ENCODE measurements at regions not wholly inside any gene's neighbourhood (a gene's known extent, or its start where the extent isn't known, plus 50 kb on each side); places are given as distances from the start of the nearest gene placed in this dataset.

DNA sequence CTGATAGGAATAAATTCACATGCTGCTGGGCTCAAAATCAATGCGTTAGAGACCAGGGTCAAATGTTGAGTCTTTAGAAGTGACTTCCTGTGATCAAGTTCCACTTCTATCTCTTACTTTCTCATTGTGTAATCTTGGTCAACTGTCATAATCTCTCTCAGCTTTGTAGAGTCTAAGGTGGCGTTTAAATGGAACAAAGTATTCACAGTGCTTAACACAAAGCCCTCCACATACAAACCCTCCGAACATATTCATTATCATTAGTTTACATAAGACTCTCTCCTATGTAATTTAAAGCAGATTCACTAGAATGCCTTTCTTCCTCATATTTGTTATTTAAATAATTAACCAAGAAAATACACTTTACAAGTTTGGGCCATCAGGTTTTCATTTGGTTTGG lies 1044.1 kb downstream of the EFNB2 start (continued):
- TF ChIP-seq NANOG (IDR thresholded peaks at IDR 0.05; ENCODE audit: borderline replicate concordance): 0 out of 2 replicates have a peak, but pooled peaks have one; percentile 10

DNA sequence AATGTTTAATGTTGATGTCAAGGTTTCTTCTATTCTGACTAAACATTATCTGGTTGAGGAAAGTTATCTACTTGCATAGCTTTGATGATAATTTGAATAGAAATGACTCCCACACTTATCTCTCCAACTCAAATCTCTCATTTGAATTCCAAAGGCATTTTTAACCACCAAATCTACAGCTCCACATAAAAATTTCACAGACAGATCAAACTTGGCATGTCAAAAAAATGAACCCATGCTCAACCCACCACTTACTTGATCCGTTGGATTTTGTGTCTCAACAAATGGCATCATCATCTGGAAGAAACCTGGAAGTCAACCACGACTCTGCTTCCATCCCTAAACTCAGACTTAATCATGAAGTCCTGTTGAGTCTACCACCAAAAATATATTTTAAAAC lies 1050.4 kb downstream of the EFNB2 start:
- Histone ChIP-seq H3K36me3 (ENCODE audit: insufficient read depth) (no peaks in the 10 kb centered on the region), H3K27ac (ENCODE audit: low read depth) (no peak overlapping the region), H3K9me2 (ENCODE audit: insufficient read depth) (peaks cover 10% of the 10 kb centered on the region), H3F3A (replicated peaks; ENCODE audit: low read depth) (no peaks in the 10 kb centered on the region), H3K4me1 (ENCODE audit: insufficient read depth) (no peaks in the 10 kb centered on the region), H3K4me3 (no peak overlapping the region), H2AFZ (no peak overlapping the region), H4K20me1 (replicated peaks; ENCODE audit: insufficient read depth) (no peaks in the 10 kb centered on the region), H3K79me2 (replicated peaks; ENCODE audit: insufficient read depth) (no peaks in the 10 kb centered on the region), H3K27me3 (ENCODE audit: insufficient read depth) (no peaks in the 10 kb centered on the region), H3K4me2 (no peak overlapping the region)
- Mint-ChIP-seq H3K27me3 (ENCODE audit: insufficient read depth, low read depth, poor library complexity) (peaks cover 2% of the 10 kb centered on the region), H3K4me1 (no peaks in the 10 kb centered on the region), H3K4me3 (no peak overlapping the region), H3K9me3 (0 out of 3 replicates have a peak, but pooled peaks cover 3% of the 10 kb centered on the region), H3K36me3 (ENCODE audit: low read depth) (no peaks in the 10 kb centered on the region), H3K27ac (no peak overlapping the region)
- ATAC-seq (no peak), DNase-seq (ENCODE audit: low spot score) (no peak)
- TF ChIP-seq, protein P1, sequence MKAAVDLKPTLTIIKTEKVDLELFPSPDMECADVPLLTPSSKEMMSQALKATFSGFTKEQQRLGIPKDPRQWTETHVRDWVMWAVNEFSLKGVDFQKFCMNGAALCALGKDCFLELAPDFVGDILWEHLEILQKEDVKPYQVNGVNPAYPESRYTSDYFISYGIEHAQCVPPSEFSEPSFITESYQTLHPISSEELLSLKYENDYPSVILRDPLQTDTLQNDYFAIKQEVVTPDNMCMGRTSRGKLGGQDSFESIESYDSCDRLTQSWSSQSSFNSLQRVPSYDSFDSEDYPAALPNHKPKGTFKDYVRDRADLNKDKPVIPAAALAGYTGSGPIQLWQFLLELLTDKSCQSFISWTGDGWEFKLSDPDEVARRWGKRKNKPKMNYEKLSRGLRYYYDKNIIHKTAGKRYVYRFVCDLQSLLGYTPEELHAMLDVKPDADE (IDR thresholded peaks at IDR 0.05): no peak
- TF ChIP-seq EZH2phosphoT487 (IDR thresholded peaks at IDR 0.05; ENCODE audit: unreplicated experiment) (no peak), ZNF331 (CRISPR knock-in tag; IDR thresholded peaks at IDR 0.05; ENCODE audit: low read depth) (no peak)
- TF ChIP-seq, protein P2, sequence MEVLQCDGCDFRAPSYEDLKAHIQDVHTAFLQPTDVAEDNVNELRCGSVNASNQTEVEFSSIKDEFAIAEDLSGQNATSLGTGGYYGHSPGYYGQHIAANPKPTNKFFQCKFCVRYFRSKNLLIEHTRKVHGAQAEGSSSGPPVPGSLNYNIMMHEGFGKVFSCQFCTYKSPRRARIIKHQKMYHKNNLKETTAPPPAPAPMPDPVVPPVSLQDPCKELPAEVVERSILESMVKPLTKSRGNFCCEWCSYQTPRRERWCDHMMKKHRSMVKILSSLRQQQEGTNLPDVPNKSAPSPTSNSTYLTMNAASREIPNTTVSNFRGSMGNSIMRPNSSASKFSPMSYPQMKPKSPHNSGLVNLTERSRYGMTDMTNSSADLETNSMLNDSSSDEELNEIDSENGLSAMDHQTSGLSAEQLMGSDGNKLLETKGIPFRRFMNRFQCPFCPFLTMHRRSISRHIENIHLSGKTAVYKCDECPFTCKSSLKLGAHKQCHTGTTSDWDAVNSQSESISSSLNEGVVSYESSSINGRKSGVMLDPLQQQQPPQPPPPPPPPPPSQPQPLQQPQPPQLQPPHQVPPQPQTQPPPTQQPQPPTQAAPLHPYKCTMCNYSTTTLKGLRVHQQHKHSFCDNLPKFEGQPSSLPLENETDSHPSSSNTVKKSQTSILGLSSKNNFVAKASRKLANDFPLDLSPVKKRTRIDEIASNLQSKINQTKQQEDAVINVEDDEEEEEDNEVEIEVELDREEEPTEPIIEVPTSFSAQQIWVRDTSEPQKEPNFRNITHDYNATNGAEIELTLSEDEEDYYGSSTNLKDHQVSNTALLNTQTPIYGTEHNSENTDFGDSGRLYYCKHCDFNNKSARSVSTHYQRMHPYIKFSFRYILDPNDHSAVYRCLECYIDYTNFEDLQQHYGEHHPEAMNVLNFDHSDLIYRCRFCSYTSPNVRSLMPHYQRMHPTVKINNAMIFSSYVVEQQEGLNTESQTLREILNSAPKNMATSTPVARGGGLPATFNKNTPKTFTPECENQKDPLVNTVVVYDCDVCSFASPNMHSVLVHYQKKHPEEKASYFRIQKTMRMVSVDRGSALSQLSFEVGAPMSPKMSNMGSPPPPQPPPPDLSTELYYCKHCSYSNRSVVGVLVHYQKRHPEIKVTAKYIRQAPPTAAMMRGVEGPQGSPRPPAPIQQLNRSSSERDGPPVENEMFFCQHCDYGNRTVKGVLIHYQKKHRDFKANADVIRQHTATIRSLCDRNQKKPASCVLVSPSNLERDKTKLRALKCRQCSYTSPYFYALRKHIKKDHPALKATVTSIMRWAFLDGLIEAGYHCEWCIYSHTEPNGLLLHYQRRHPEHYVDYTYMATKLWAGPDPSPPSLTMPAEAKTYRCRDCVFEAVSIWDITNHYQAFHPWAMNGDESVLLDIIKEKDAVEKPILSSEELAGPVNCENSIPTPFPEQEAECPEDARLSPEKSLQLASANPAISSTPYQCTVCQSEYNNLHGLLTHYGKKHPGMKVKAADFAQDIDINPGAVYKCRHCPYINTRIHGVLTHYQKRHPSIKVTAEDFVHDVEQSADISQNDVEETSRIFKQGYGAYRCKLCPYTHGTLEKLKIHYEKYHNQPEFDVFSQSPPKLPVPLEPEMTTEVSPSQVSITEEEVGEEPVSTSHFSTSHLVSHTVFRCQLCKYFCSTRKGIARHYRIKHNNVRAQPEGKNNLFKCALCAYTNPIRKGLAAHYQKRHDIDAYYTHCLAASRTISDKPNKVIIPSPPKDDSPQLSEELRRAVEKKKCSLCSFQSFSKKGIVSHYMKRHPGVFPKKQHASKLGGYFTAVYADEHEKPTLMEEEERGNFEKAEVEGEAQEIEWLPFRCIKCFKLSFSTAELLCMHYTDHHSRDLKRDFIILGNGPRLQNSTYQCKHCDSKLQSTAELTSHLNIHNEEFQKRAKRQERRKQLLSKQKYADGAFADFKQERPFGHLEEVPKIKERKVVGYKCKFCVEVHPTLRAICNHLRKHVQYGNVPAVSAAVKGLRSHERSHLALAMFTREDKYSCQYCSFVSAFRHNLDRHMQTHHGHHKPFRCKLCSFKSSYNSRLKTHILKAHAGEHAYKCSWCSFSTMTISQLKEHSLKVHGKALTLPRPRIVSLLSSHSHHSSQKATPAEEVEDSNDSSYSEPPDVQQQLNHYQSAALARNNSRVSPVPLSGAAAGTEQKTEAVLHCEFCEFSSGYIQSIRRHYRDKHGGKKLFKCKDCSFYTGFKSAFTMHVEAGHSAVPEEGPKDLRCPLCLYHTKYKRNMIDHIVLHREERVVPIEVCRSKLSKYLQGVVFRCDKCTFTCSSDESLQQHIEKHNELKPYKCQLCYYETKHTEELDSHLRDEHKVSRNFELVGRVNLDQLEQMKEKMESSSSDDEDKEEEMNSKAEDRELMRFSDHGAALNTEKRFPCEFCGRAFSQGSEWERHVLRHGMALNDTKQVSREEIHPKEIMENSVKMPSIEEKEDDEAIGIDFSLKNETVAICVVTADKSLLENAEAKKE (CRISPR knock-in tag; IDR thresholded peaks at IDR 0.05): no peak
- TF ChIP-seq, protein P3, sequence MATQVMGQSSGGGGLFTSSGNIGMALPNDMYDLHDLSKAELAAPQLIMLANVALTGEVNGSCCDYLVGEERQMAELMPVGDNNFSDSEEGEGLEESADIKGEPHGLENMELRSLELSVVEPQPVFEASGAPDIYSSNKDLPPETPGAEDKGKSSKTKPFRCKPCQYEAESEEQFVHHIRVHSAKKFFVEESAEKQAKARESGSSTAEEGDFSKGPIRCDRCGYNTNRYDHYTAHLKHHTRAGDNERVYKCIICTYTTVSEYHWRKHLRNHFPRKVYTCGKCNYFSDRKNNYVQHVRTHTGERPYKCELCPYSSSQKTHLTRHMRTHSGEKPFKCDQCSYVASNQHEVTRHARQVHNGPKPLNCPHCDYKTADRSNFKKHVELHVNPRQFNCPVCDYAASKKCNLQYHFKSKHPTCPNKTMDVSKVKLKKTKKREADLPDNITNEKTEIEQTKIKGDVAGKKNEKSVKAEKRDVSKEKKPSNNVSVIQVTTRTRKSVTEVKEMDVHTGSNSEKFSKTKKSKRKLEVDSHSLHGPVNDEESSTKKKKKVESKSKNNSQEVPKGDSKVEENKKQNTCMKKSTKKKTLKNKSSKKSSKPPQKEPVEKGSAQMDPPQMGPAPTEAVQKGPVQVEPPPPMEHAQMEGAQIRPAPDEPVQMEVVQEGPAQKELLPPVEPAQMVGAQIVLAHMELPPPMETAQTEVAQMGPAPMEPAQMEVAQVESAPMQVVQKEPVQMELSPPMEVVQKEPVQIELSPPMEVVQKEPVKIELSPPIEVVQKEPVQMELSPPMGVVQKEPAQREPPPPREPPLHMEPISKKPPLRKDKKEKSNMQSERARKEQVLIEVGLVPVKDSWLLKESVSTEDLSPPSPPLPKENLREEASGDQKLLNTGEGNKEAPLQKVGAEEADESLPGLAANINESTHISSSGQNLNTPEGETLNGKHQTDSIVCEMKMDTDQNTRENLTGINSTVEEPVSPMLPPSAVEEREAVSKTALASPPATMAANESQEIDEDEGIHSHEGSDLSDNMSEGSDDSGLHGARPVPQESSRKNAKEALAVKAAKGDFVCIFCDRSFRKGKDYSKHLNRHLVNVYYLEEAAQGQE (IDR thresholded peaks at IDR 0.05; ENCODE audit: unreplicated experiment): no peak

All from GM23338 (cell line).